HepG2 (cell line): ENCODE measurements at regions not wholly inside any gene's neighbourhood (a gene's known extent, or its start where the extent isn't known, plus 50 kb on each side); places are given as distances from the start of the nearest gene placed in this dataset.

Experiments used
- ATAC-seq: fragments of 200-7000 bp; cut with Tn5 transposase; 3 replicates; pipeline ENCODE4 v1.9.1; 2020; ENCODE audit warnings: mild to moderate bottlenecking, moderate library complexity
- BruUV-seq: library from RNA; stranded (reverse); fragments of 400-500 nt; replicated peaks from 2 replicates; lab custom pipeline; 2021; lab: Mats Ljungman, UMichigan
- CTCF ChIA-PET: fragments of 300-600 bp; formaldehyde crosslinking; extraction: SDS; loops from one replicate; lab custom pipeline; 2021; ENCODE audit warnings: low total read pairs, inconsistent platforms, low intra/inter-chr PET ratio; lab: Yijun Ruan, JAX
- POLR2A ChIA-PET: fragments of 350-600 bp; sonication (Branson Sonifier 250); formaldehyde crosslinking; loops from one replicate; lab custom pipeline; 2020; ENCODE audit warnings: antibody characterized with exemption, inconsistent platforms; lab: Yijun Ruan, JAX
- DNase-seq: peaks from one replicate; pipeline ENCODE4 v3.0.0-alpha.2; 2015; ENCODE audit warnings: low spot score
- FAIRE-seq: peaks from 3 replicates; lab custom pipeline; 2011; peaks lifted over from hg19 to GRCh38; lab: Jason Lieb, UNC
- H2AFZ ChIP-seq: one replicate; pipeline ENCODE4 v1.6.1; 2011; ENCODE audit warnings: low read length, inconsistent platforms
- H3K27ac ChIP-seq: fragments of 300-600 bp; 3 replicates; pipeline ENCODE4 v1.8.0; 2011; ENCODE audit warnings: mixed run types, mild to moderate bottlenecking, mixed read lengths, low read length, inconsistent platforms; ENCODE audit not compliant: insufficient read depth; ENCODE audit errors: extremely low read length
- H3K27me3 ChIP-seq, 2 experiments: fragments of 200-600 bp in 1 of 2; 2 replicates in 1 of 2; 3 replicates in 1 of 2; pipeline versions ENCODE4 v1.6.0 to v1.8.0; 2011; ENCODE audit warnings: low read length in 2 of 2, mild to moderate bottlenecking in 2 of 2, moderate library complexity in 2 of 2, inconsistent platforms in 1 of 2; ENCODE audit not compliant: insufficient read depth in 2 of 2, control insufficient read depth in 1 of 2
- H3K36me3 ChIP-seq, 2 experiments: fragments of 200-600 bp in 1 of 2; replicated peaks in 1 of 2; 2 replicates in 1 of 2; 3 replicates in 1 of 2; pipeline versions ENCODE4 v1.5.1 to v1.8.0; 2011; ENCODE audit warnings: low read length in 2 of 2, inconsistent platforms in 1 of 2; ENCODE audit not compliant: insufficient read depth in 2 of 2, control insufficient read depth in 1 of 2
- H3K4me1 ChIP-seq: 2 replicates; pipeline ENCODE4 v1.5.1; 2012; ENCODE audit warnings: low read length, inconsistent platforms; ENCODE audit not compliant: insufficient read depth
- H3K4me2 ChIP-seq: 2 replicates; pipeline ENCODE4 v1.6.0; 2011; ENCODE audit warnings: low read depth, low read length, inconsistent platforms
- H3K4me3 ChIP-seq, 3 experiments: fragments of 200-600 bp in 1 of 3; sonication (generic), shearing (Covaris generic) in 1 of 3; replicated peaks in 1 of 3; 2 replicates each; pipeline ENCODE4 v1.5.1; 2011 to 2016; ENCODE audit warnings: low read length in 3 of 3, inconsistent platforms in 2 of 3, low read depth in 2 of 3, mild to moderate bottlenecking in 2 of 3, control low read depth in 1 of 3, mixed read lengths in 1 of 3; ENCODE audit not compliant: insufficient read depth in 1 of 3
- H3K79me2 ChIP-seq: one replicate; pipeline ENCODE4 v1.6.1; 2011; ENCODE audit warnings: low read length, inconsistent platforms; ENCODE audit not compliant: insufficient read depth
- H3K9ac ChIP-seq: 2 replicates; pipeline ENCODE4 v1.6.0; 2011; ENCODE audit warnings: mild to moderate bottlenecking, low read depth, low read length, inconsistent platforms; ENCODE audit not compliant: insufficient read depth
- H3K9me3 ChIP-seq: 2 replicates; pipeline ENCODE4 v1.5.1; 2012; ENCODE audit warnings: mild to moderate bottlenecking, low read length
- H4K20me1 ChIP-seq: 2 replicates; pipeline ENCODE4 v1.6.0; 2011; ENCODE audit warnings: inconsistent platforms, mild to moderate bottlenecking, low read length, moderate library complexity; ENCODE audit not compliant: insufficient read depth
- ATF1 ChIP-seq: IDR thresholded peaks from 2 replicates; pipeline ENCODE4 v1.6.1; 2016; ENCODE audit warnings: mild to moderate bottlenecking, control low read depth
- FOSL2 ChIP-seq: sonication (generic); formaldehyde crosslinking; IDR thresholded peaks from 2 replicates; pipeline ENCODE4 v1.4.0; 2020; ENCODE audit warnings: missing genetic modification reagents
- FOXO1 ChIP-seq: sonication (generic); formaldehyde crosslinking; IDR thresholded peaks from 2 replicates; pipeline ENCODE4 v1.4.0; 2020; ENCODE audit warnings: missing genetic modification reagents
- SMAD1 ChIP-seq: sonication (generic); formaldehyde crosslinking; IDR thresholded peaks from 2 replicates; pipeline ENCODE4 v1.4.0; 2020; ENCODE audit warnings: missing genetic modification reagents, low read depth, mild to moderate bottlenecking, borderline replicate concordance
- TP53 ChIP-seq: sonication (generic); formaldehyde crosslinking; conservative IDR thresholded peaks from 2 replicates; pipeline ENCODE4 v1.4.0; 2020; ENCODE audit warnings: missing genetic modification reagents
- ZBTB14 ChIP-seq: sonication (generic); formaldehyde crosslinking; IDR thresholded peaks from 2 replicates; pipeline ENCODE4 v1.4.0; 2020; ENCODE audit warnings: missing genetic modification reagents
- ZNF331 ChIP-seq: sonication (generic); formaldehyde crosslinking; IDR thresholded peaks from 2 replicates; pipeline ENCODE4 v1.4.0; 2020; ENCODE audit warnings: missing genetic modification reagents
- ZNF431 ChIP-seq: sonication (generic); formaldehyde crosslinking; IDR thresholded peaks from 2 replicates; pipeline ENCODE4 v1.9.0; 2022; ENCODE audit warnings: missing genetic modification reagents, low read depth, mild to moderate bottlenecking, borderline replicate concordance
- ZNF460 ChIP-seq: sonication (generic); formaldehyde crosslinking; IDR thresholded peaks from 2 replicates; pipeline ENCODE4 v1.5.1; 2020; ENCODE audit warnings: missing genetic modification reagents, mild to moderate bottlenecking, borderline replicate concordance
- ZNF510 ChIP-seq: sonication (generic); formaldehyde crosslinking; IDR thresholded peaks from 2 replicates; pipeline ENCODE4 v1.4.0; 2020; ENCODE audit warnings: low read depth, mild to moderate bottlenecking, missing genetic modification reagents
- WGBS: methylation state at CpG from one replicate; pipeline ENCODE4 v1.1.6; 2017; ENCODE audit warnings: low lambda C conversion rate; 5-methylcytosine and 5-hydroxymethylcytosine counted together
- in situ Hi-C: cut with HindIII; loops from 2 replicates; pipeline ENCODE4 v1.10.0; 2017; ENCODE audit warnings: low pct_unique_long_range_greater_than_20kb; ENCODE audit not compliant: extremely low pct_ligation_motif_present
- intact Hi-C: fragments of 100-400 bp; cut with micrococcal nuclease; formaldehyde crosslinking; loops from one replicate; pipeline ENCODE4 v1.10.0; 2022; ENCODE audit not compliant: unreplicated experiment

DNA sequence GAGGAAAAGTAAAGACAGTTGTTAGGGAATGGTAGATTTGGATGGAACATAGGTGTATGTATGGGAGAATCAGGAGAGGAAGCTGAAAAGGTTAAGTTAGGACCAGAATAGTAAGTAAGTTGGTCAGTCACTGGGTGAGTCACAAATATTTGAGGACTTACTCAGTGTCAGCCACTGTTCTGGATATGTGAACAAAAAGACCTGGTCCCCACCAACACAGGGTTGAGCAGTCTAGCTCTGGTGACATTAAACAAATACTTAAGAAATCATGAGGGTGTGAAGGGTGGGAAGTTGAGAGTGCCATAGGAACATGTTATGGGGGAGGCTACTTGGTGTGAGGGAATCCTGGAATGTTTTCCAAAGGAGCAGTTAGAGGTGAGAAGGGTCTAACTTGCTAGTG, 246.9 kb downstream of the PTEN start:
- no peaks in the 10 kb centered on the region for H4K20me1 ChIP-seq
- H3K4me2 ChIP-seq, result no peak overlapping the region
- no peaks in the 10 kb centered on the region for H3K9me3 ChIP-seq
- TF ChIP-seq FOSL2 (CRISPR knock-in tag) (peak; percentile 38; the same call in 1 of the 2 replicates), ATF1 (CRISPR knock-in tag) (no peak)
- ATAC-seq (no peak), DNase-seq (no peak), FAIRE-seq (no peak)
- POLR2A ChIA-PET, result no interaction called here
- no TSS peak for BruUV-seq
- H2AFZ ChIP-seq, result no peak overlapping the region
- H3K27ac ChIP-seq, result no peak overlapping the region
- H3K36me3 ChIP-seq, result no peaks in the 10 kb centered on the region
- no peak overlapping the region for H3K4me3 ChIP-seq
- no peaks in the 10 kb centered on the region for H3K79me2 ChIP-seq
- 0 out of 2 replicates have a peak, but pooled peaks cover 5% of the 10 kb centered on the region for H3K4me1 ChIP-seq
- no peak overlapping the region for H3K9ac ChIP-seq
- CTCF ChIA-PET, result no interaction called here
- in situ Hi-C loops, result loop anchor here (5.0 to 25.0 kb wide), 2 partner anchors 248 to 448 kb away; partner anchors contain the start of genes KLLN, PAPSS2 and PTEN
- H3K27me3 ChIP-seq, result no peaks in the 10 kb centered on the region; a peak in 1 of 5 replicates
- intact Hi-C loops, result loop anchor here (10.0 kb wide), 3 partner anchors 136 to 444 kb away; no protein-coding TSS in a partner anchor

DNA sequence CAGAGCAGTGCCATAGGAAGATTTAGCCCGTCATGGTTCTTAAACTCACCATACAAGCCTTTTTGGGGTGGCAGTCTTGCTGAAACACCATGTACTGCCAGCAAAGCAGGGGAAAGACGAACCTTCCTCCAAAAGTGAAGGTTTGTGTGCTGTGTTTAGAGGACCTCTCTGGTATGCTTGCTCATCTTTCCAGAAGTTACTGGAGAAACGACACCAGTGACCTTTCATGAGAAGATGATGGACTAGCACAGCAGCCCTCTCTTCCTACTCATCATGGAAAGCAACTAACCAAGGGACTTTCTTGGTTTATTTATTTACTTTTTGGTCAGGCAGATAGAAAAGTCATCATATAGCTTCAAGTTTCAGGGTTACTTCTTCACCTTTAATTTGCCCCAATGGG, 247.4 kb downstream of the PTEN start:
- Histone ChIP-seq H3K36me3 (no peaks in the 10 kb centered on the region), H3K79me2 (no peaks in the 10 kb centered on the region), H3K9ac (no peak overlapping the region)
- DNase-seq, result no peak
- no peak for ATAC-seq
- FAIRE-seq, result no peak
- BruUV-seq, result no TSS peak
- TF ChIP-seq ZNF460 (no peak), ZNF331 (CRISPR knock-in tag) (no peak), ZNF510 (CRISPR knock-in tag) (no peak), ZBTB14 (CRISPR knock-in tag) (no peak), ZNF431 (no peak), SMAD1 (CRISPR knock-in tag) (no peak), TP53 (CRISPR knock-in tag) (no peak), FOXO1 (CRISPR knock-in tag) (no peak)
- TF ChIP-seq, all 625 proteins: peak for 0
- H3K9me3 ChIP-seq, result no peaks in the 10 kb centered on the region
- 17% methylated on average over 3 of the region's 3 CpGs for WGBS
- CTCF ChIA-PET, result no interaction called here
- H3K4me2 ChIP-seq, result no peak overlapping the region
- no peak overlapping the region for H3K27ac ChIP-seq
- no peaks in the 10 kb centered on the region for H4K20me1 ChIP-seq
- in situ Hi-C loops (loop anchor here (5.0 to 25.0 kb wide), 2 partner anchors 249 to 449 kb away; partner anchors contain the start of genes KLLN, PAPSS2 and PTEN), intact Hi-C loops (loop anchor here (10.0 kb wide), 3 partner anchors 136 to 444 kb away; no protein-coding TSS in a partner anchor)
- H3K4me1 ChIP-seq, result 0 out of 2 replicates have a peak, but pooled peaks cover 5% of the 10 kb centered on the region
- no peak overlapping the region for H3K4me3 ChIP-seq
- no peak overlapping the region for H2AFZ ChIP-seq
- POLR2A ChIA-PET, result no interaction called here
- no peaks in the 10 kb centered on the region; a peak in 1 of 5 replicates for H3K27me3 ChIP-seq
